OCI-LY3 (cell line): ENCODE measurements at regions not wholly inside any gene's neighbourhood (a gene's known extent, or its start where the extent isn't known, plus 50 kb on each side); places are given as distances from the start of the nearest gene placed in this dataset.

Source experiments
- H2AFZ ChIP-seq: fragments of 200-600, 300-600 bp; shearing (Covaris generic); 2 replicates; pipeline ENCODE4 v1.6.0; 2014; ENCODE audit warnings: antibody characterized with exemption, low read depth, low read length
- H3K27ac ChIP-seq: fragments of 200-600, 300-600 bp; sonication (generic); 2 replicates; pipeline ENCODE4 v1.5.1; 2014; ENCODE audit warnings: mild to moderate bottlenecking, low read length, moderate library complexity, mixed read lengths
- H3K27me3 ChIP-seq: fragments of 200-600, 300-600 bp; sonication (generic); 2 replicates; pipeline ENCODE4 v1.6.1; 2014; ENCODE audit warnings: low read depth, low read length, mixed read lengths
- H3K36me3 ChIP-seq: fragments of 200-600, 300-600 bp; sonication (generic); replicated peaks from 2 replicates; pipeline ENCODE3; 2014; ENCODE audit warnings: low read depth, low read length, mixed read lengths
- H3K4me1 ChIP-seq: fragments of 300-600, 200-600 bp; sonication (generic); 2 replicates; pipeline ENCODE4 v1.6.1; 2014; ENCODE audit warnings: low read length, mixed read lengths
- H3K4me2 ChIP-seq: fragments of 200-600, 300-600 bp; sonication (generic); 2 replicates; pipeline ENCODE4 v1.6.1; 2014; ENCODE audit warnings: low read length, mixed read lengths
- H3K4me3 ChIP-seq: fragments of 300-600, 200-600 bp; sonication (generic); 2 replicates; pipeline ENCODE4 v1.5.1; 2014; ENCODE audit warnings: antibody characterized with exemption, mild to moderate bottlenecking, low read length, moderate library complexity
- H3K79me2 ChIP-seq: fragments of 300-600, 200-600 bp; shearing (Covaris generic); 2 replicates; pipeline ENCODE4 v1.6.1; 2014; ENCODE audit warnings: mild to moderate bottlenecking, low read length, mixed read lengths
- H3K9ac ChIP-seq: fragments of 300-600, 200-600 bp; shearing (Covaris generic); 2 replicates; pipeline ENCODE4 v1.6.0; 2014; ENCODE audit warnings: mild to moderate bottlenecking, low read length, moderate library complexity
- H3K9me3 ChIP-seq: fragments of 200-600, 300-600 bp; shearing (Covaris generic); 2 replicates; pipeline ENCODE4 v1.6.1; 2014; ENCODE audit warnings: low read length, mixed read lengths; ENCODE audit not compliant: insufficient read depth
- H4K20me1 ChIP-seq: fragments of 200-600, 300-600 bp; sonication (generic); 2 replicates; pipeline ENCODE4 v1.6.1; 2016; ENCODE audit warnings: low read length, mixed read lengths; ENCODE audit not compliant: insufficient read depth
- CTCF ChIP-seq: fragments of 200-600, 300-600 bp; sonication (generic); IDR thresholded peaks from 2 replicates; pipeline ENCODE4 v1.5.1; 2014; ENCODE audit warnings: antibody characterized with exemption, low read length, low read depth
- EZH2phosphoT487 ChIP-seq: fragments of 200-600 bp; shearing (Covaris generic); IDR thresholded peaks from 2 replicates; pipeline ENCODE4 v1.6.1; 2018; ENCODE audit warnings: antibody characterized with exemption, mixed run types, low read depth

GRCh38 chr15:60222404-60222803, 175.4 kb downstream of the ANXA2 start:
- TF ChIP-seq EZH2phosphoT487 (no peak), CTCF (no peak)
- Histone ChIP-seq H3K9ac (no peak overlapping the region), H4K20me1 (no peaks in the 10 kb centered on the region), H3K9me3 (no peaks in the 10 kb centered on the region), H3K27me3 (no peaks in the 10 kb centered on the region), H3K79me2 (no peaks in the 10 kb centered on the region), H3K4me1 (peaks cover 5% of the 10 kb centered on the region; the same call in 1 of the 2 replicates), H3K36me3 (no peaks in the 10 kb centered on the region), H3K27ac (no peak overlapping the region), H3K4me3 (no peak overlapping the region), H3K4me2 (no peak overlapping the region), H2AFZ (no peak overlapping the region)

GRCh38 chr15:60223176-60223575, 174.6 kb downstream of the ANXA2 start:
- Histone ChIP-seq H3K4me1 (peaks cover 6% of the 10 kb centered on the region; the same call in 1 of the 2 replicates), H3K4me2 (no peak overlapping the region), H3K27me3 (no peaks in the 10 kb centered on the region), H3K9ac (no peak overlapping the region), H2AFZ (no peak overlapping the region), H3K36me3 (no peaks in the 10 kb centered on the region), H3K27ac (no peak overlapping the region), H4K20me1 (no peaks in the 10 kb centered on the region), H3K79me2 (no peaks in the 10 kb centered on the region), H3K9me3 (no peaks in the 10 kb centered on the region), H3K4me3 (no peak overlapping the region)
- TF ChIP-seq CTCF, result no peak
- no peak for TF ChIP-seq EZH2phosphoT487

- Histone ChIP-seq H3K4me1 (peaks cover 9% of the 10 kb centered on the region), H3K4me2 (no peak overlapping the region), H3K27me3 (no peaks in the 10 kb centered on the region), H2AFZ (no peak overlapping the region), H3K4me3 (no peak overlapping the region), H3K9me3 (no peaks in the 10 kb centered on the region), H4K20me1 (no peaks in the 10 kb centered on the region), H3K9ac (no peak overlapping the region), H3K79me2 (no peaks in the 10 kb centered on the region), H3K36me3 (no peaks in the 10 kb centered on the region), H3K27ac (no peak overlapping the region)
- no peak for TF ChIP-seq EZH2phosphoT487
Measured at GRCh38 chr15:60226924-60227323, 170.9 kb downstream of the ANXA2 start.

GRCh38 chr15:60228101-60228500, 169.7 kb downstream of the ANXA2 start:
- H3K4me1 ChIP-seq, result peaks cover 9% of the 10 kb centered on the region
- no peaks in the 10 kb centered on the region for H3K79me2 ChIP-seq
- no peak for TF ChIP-seq EZH2phosphoT487
- no peak for TF ChIP-seq CTCF
- H3K9me3 ChIP-seq, result no peaks in the 10 kb centered on the region
- H3K4me3 ChIP-seq, result no peak overlapping the region
- no peak overlapping the region for H2AFZ ChIP-seq
- no peak overlapping the region for H3K9ac ChIP-seq
- no peaks in the 10 kb centered on the region for H3K36me3 ChIP-seq
- H4K20me1 ChIP-seq, result no peaks in the 10 kb centered on the region
- no peak overlapping the region for H3K4me2 ChIP-seq
- H3K27ac ChIP-seq, result no peak overlapping the region
- no peaks in the 10 kb centered on the region for H3K27me3 ChIP-seq

GRCh38 chr15:60228619-60229018, 169.2 kb downstream of the ANXA2 start:
- no peaks in the 10 kb centered on the region for H4K20me1 ChIP-seq
- H3K27me3 ChIP-seq, result no peaks in the 10 kb centered on the region
- no peaks in the 10 kb centered on the region for H3K36me3 ChIP-seq
- peak overlapping the region; percentile 16; the same call in 1 of the 2 replicates for H3K4me2 ChIP-seq
- no peak overlapping the region for H3K9ac ChIP-seq
- peaks cover 9% of the 10 kb centered on the region for H3K4me1 ChIP-seq
- TF ChIP-seq CTCF, result no peak
- TF ChIP-seq EZH2phosphoT487, result no peak
- H3K9me3 ChIP-seq, result no peaks in the 10 kb centered on the region
- no peak overlapping the region for H2AFZ ChIP-seq
- no peaks in the 10 kb centered on the region for H3K79me2 ChIP-seq
- H3K4me3 ChIP-seq, result no peak overlapping the region
- no peak overlapping the region for H3K27ac ChIP-seq
